ENCODE measurements at regions not wholly inside any gene's neighbourhood (a gene's known extent, or its start where the extent isn't known, plus 50 kb on each side); places are given as distances from the start of the nearest gene placed in this dataset.

DNA sequence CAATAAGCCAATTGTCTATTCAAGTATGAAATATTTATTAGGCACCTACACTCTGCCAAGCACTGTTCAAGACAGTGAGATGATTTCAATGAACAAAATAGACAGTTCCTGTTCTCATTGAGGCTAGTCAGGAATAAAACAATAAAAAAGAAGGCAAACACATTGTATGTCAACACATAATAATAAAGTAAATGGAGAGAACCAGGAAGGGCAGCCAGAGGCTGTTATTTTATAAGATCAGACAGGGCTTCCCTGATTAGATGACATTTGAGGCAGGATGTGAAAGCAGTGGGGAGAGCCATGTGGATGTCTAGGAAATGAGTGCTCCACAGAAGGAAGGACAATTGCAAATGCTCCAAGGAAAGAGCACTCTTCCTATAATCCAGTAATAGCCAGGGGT is 2371.1 kb downstream of the MAT2B start:
- DNase-seq (no peak), ATAC-seq (ENCODE audit: low read depth) (no peak)
- H3K27ac ChIP-seq (ENCODE audit: low read length in 2 of 2): no peak overlapping the region
- Mint-ChIP-seq H3K9me3 (ENCODE audit: insufficient read depth) (peaks cover 8% of the 10 kb centered on the region), H3K4me1 (no peaks in the 10 kb centered on the region), H3K27me3 (no peaks in the 10 kb centered on the region), H3K4me3 (no peak overlapping the region), H3K27ac (no peak overlapping the region)
- H3K9ac ChIP-seq (ENCODE audit: low read length): no peak overlapping the region
- intact Hi-C loops (cut with micrococcal nuclease): no loop called here
- H3K9me3 ChIP-seq (ENCODE audit: control extremely low read depth in 1 of 3, control insufficient read depth in 2 of 3, insufficient read depth in 1 of 3, low read length in 2 of 3): no peaks in the 10 kb centered on the region
- H3K4me2 ChIP-seq (replicated peaks; ENCODE audit: low read depth, low read length, poor library complexity, severe bottlenecking): no peak overlapping the region
- no peak overlapping the region for H2AFZ ChIP-seq (ENCODE audit: insufficient read depth, low read depth, low read length, poor library complexity, severe bottlenecking)
- H4K20me1 ChIP-seq (ENCODE audit: control insufficient read depth, insufficient read depth, low read length, poor library complexity, severe bottlenecking): no peaks in the 10 kb centered on the region
- H3K4me1 ChIP-seq (ENCODE audit: control insufficient read depth in 2 of 2, insufficient read depth in 2 of 2, low read length in 2 of 2): no peaks in the 10 kb centered on the region
- no peaks in the 10 kb centered on the region for H3K79me2 ChIP-seq (ENCODE audit: control insufficient read depth, insufficient read depth, low read length)
- TF ChIP-seq CTCF (IDR thresholded peaks at IDR 0.05): no peak
- TF ChIP-seq EZH2 (IDR thresholded peaks at IDR 0.05; ENCODE audit: borderline replicate concordance, insufficient read depth, low read depth, low read length, poor library complexity, severe bottlenecking): no peak
- ChIA-PET POLR2A (no interaction called here), CTCF (no interaction called here)
- H3K4me3 ChIP-seq (ENCODE audit: control extremely low read depth in 1 of 5, extremely low read depth in 1 of 5, insufficient read depth in 1 of 5, low read depth in 2 of 5, low read length in 4 of 5): no peak overlapping the region
- no peaks in the 10 kb centered on the region for H3K27me3 ChIP-seq (replicated peaks in 1 of 4; ENCODE audit: control extremely low read depth in 1 of 4, control insufficient read depth in 3 of 4, insufficient read depth in 4 of 4, low read length in 3 of 4)
- H3K36me3 ChIP-seq (replicated peaks in 1 of 2; ENCODE audit: control extremely low read depth in 1 of 2, control insufficient read depth in 1 of 2, extremely low read depth in 1 of 2, insufficient read depth in 2 of 2, low read length in 1 of 2): no peaks in the 10 kb centered on the region

DNA sequence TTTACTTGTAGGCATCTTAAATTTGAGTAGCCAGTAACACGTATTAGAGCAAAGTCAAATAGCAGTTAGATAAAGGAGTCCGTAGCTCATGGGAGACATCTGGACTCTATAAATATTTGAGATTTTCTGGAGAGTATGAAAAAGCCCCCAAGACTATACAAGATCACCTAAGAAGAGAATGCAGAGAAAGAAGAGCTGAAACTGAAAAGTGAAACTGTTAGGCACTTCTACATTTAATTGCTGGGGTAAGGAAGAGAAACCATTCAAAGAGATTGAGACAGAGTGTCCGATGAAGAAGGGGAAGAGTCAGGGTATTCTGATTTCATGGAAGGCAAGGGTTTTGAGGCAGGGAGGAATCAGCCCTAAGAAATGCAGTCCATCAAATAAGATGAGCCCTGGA is 2372.1 kb downstream of the MAT2B start:
- intact Hi-C loops (cut with micrococcal nuclease): no loop called here
- no peaks in the 10 kb centered on the region for H3K4me1 ChIP-seq (ENCODE audit: control insufficient read depth in 2 of 2, insufficient read depth in 2 of 2, low read length in 2 of 2)

More for the DNA sequence above, 2372.1 kb downstream of the MAT2B start:
- 91% methylated on average over 1 of the region's 3 CpGs for WGBS (ENCODE audit: insufficient coverage)
- CTCF ChIA-PET: no interaction called here
- Histone ChIP-seq H3K27me3 (replicated peaks in 1 of 4; ENCODE audit: control extremely low read depth in 1 of 4, control insufficient read depth in 3 of 4, insufficient read depth in 4 of 4, low read length in 3 of 4) (no peaks in the 10 kb centered on the region), H3K27ac (ENCODE audit: low read length in 2 of 2) (no peak overlapping the region), H3K79me2 (ENCODE audit: control insufficient read depth, insufficient read depth, low read length) (no peaks in the 10 kb centered on the region), H4K20me1 (ENCODE audit: control insufficient read depth, insufficient read depth, low read length, poor library complexity, severe bottlenecking) (no peaks in the 10 kb centered on the region), H3K4me3 (ENCODE audit: control extremely low read depth in 1 of 5, extremely low read depth in 1 of 5, insufficient read depth in 1 of 5, low read depth in 2 of 5, low read length in 4 of 5) (no peak overlapping the region), H3K4me2 (replicated peaks; ENCODE audit: low read depth, low read length, poor library complexity, severe bottlenecking) (no peak overlapping the region), H2AFZ (ENCODE audit: insufficient read depth, low read depth, low read length, poor library complexity, severe bottlenecking) (no peak overlapping the region), H3K9ac (ENCODE audit: low read length) (no peak overlapping the region), H3K9me3 (ENCODE audit: control extremely low read depth in 1 of 3, control insufficient read depth in 2 of 3, insufficient read depth in 1 of 3, low read length in 2 of 3) (no peaks in the 10 kb centered on the region), H3K36me3 (replicated peaks in 1 of 2; ENCODE audit: control extremely low read depth in 1 of 2, control insufficient read depth in 1 of 2, extremely low read depth in 1 of 2, insufficient read depth in 2 of 2, low read length in 1 of 2) (no peaks in the 10 kb centered on the region)
- POLR2A ChIA-PET: no interaction called here
- Mint-ChIP-seq H3K9me3 (ENCODE audit: insufficient read depth) (peaks cover 8% of the 10 kb centered on the region), H3K27ac (no peak overlapping the region), H3K4me1 (no peaks in the 10 kb centered on the region), H3K4me3 (no peak overlapping the region), H3K27me3 (no peaks in the 10 kb centered on the region)
- DNase-seq (no peak), ATAC-seq (ENCODE audit: low read depth) (no peak)
- TF ChIP-seq EZH2 (IDR thresholded peaks at IDR 0.05; ENCODE audit: borderline replicate concordance, insufficient read depth, low read depth, low read length, poor library complexity, severe bottlenecking) (no peak), CTCF (IDR thresholded peaks at IDR 0.05) (no peak)
